ENCODE measurements at regions not wholly inside any gene's neighbourhood (a gene's known extent, or its start where the extent isn't known, plus 50 kb on each side); places are given as distances from the start of the nearest gene placed in this dataset.

- no peak overlapping the region for H3K4me3 ChIP-seq (ENCODE audit: insufficient read depth, low read depth, low read length)
- H2BK20ac ChIP-seq (ENCODE audit: low read depth, low read length) = no peak overlapping the region
- POLR2A ChIA-PET (ENCODE audit: unreplicated experiment) = no interaction called here
- H3K23ac ChIP-seq (ENCODE audit: low read depth, low read length) = no peak overlapping the region
- H2AK9ac ChIP-seq (replicated peaks; ENCODE audit: low read depth, low read length, poor library complexity) = no peak overlapping the region
- no TSS peak for BruUV-seq (replicated peaks)
- H4K91ac ChIP-seq (ENCODE audit: insufficient read depth, low read depth, low read length) = no peak overlapping the region
- 0 out of 2 replicates have a peak, but pooled peaks cover 2% of the 10 kb centered on the region for H3K9me3 ChIP-seq (ENCODE audit: control insufficient read depth, insufficient read depth, low read length)
- no peak overlapping the region for H3K18ac ChIP-seq (ENCODE audit: low read depth, low read length)
- WGBS, 2 experiments (ENCODE audit: extremely low coverage in 2 of 2, insufficient read length in 1 of 2) = no CpG with 5 or more reads among the region's 2 CpGs
- H2BK15ac ChIP-seq (ENCODE audit: low read depth, low read length) = no peak overlapping the region
- dilution Hi-C loops (cut with HindIII; ENCODE audit: low sequenced_read_pairs, unreplicated experiment) (no loop called here), in situ Hi-C loops (cut with MboI; ENCODE audit: low sequenced_read_pairs) (no loop called here), intact Hi-C loops (cut with micrococcal nuclease) (no loop called here)
- no peak for ATAC-seq (ENCODE audit: low read depth)
- H2BK5ac ChIP-seq (ENCODE audit: low read depth, low read length, poor library complexity, severe bottlenecking) = no peak overlapping the region
- no peak overlapping the region for H4K8ac ChIP-seq (ENCODE audit: low read depth in 2 of 2, low read length in 2 of 2)
- H2AFZ ChIP-seq (replicated peaks; ENCODE audit: low read length, poor library complexity) = no peak overlapping the region
- TF ChIP-seq RAD21 (IDR thresholded peaks at IDR 0.05; ENCODE audit: low read length) (no peak), FOS (IDR thresholded peaks at IDR 0.05; ENCODE audit: low read depth, low read length) (no peak), CEBPB (IDR thresholded peaks at IDR 0.05; ENCODE audit: low read depth, low read length) (no peak)
- no peak overlapping the region for H3K27ac ChIP-seq (ENCODE audit: insufficient read depth, low read length)
- H3K79me1 ChIP-seq (ENCODE audit: low read depth in 1 of 2, low read length in 2 of 2) = no peaks in the 10 kb centered on the region
- H3K4me1 ChIP-seq (ENCODE audit: control insufficient read depth, insufficient read depth, low read length) = no peaks in the 10 kb centered on the region
- no peak overlapping the region for H3K14ac ChIP-seq (replicated peaks; ENCODE audit: low read depth, low read length)
- no peak overlapping the region for H3K4ac ChIP-seq (ENCODE audit: low read depth, low read length)
- H3K9me1 ChIP-seq (ENCODE audit: insufficient read depth, low read length) = no peaks in the 10 kb centered on the region
- H3K36me3 ChIP-seq (ENCODE audit: control insufficient read depth, insufficient read depth, low read length) = no peaks in the 10 kb centered on the region
- no peak for DNase-seq
- H2BK120ac ChIP-seq (ENCODE audit: low read depth, low read length) = no peak overlapping the region
- H3K27me3 ChIP-seq (ENCODE audit: control insufficient read depth, insufficient read depth, low read length) = no peaks in the 10 kb centered on the region
- H3K56ac ChIP-seq (ENCODE audit: extremely low read depth, insufficient read depth, low read length) = no peak overlapping the region
- no peaks in the 10 kb centered on the region for H4K20me1 ChIP-seq (ENCODE audit: insufficient read depth, low read length)
- H3K4me2 ChIP-seq (ENCODE audit: low read depth, low read length) = no peak overlapping the region
- CTCF ChIA-PET = no interaction called here
- no peak overlapping the region for H4K5ac ChIP-seq (ENCODE audit: low read depth, low read length)
- H3K9ac ChIP-seq (ENCODE audit: low read depth, low read length) = no peak overlapping the region
- no peak overlapping the region for H2AK5ac ChIP-seq (ENCODE audit: low read depth, low read length)
These were observed 551.4 kb upstream of the SGCG start for GRCh38 chr13:22629374-22629773.
